NCI-H446 treated with DMSO at 0.1 percent for 48 hours (cell line): ENCODE measurements at regions not wholly inside any gene's neighbourhood (a gene's known extent, or its start where the extent isn't known, plus 50 kb on each side); places are given as distances from the start of the nearest gene placed in this dataset.

Experiments used
- DNase-seq: peaks from one replicate; lab custom pipeline; 2025; lab: John Stamatoyannopoulos, UW

DNA sequence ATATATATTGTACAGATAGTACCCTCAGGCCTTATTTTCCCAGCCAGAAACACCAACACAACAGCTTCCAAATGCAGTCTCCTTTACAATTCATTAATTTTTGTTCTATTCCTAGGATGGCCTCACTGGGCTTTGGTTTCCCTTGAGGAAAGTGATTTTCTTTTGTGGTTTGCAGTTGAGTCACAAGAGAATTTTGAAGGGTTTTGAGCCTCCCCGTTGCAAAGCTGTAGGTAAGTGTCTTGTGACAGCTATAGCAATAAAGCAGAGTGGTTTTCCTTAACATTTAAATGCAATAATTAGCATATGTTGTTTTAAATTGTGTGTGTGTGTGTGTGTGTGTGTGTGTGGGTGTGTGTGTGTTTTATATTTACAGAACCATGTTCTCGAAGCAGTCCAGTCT is 54.1 kb upstream of the WDR17 start:
- DNase-seq = no peak

DNA sequence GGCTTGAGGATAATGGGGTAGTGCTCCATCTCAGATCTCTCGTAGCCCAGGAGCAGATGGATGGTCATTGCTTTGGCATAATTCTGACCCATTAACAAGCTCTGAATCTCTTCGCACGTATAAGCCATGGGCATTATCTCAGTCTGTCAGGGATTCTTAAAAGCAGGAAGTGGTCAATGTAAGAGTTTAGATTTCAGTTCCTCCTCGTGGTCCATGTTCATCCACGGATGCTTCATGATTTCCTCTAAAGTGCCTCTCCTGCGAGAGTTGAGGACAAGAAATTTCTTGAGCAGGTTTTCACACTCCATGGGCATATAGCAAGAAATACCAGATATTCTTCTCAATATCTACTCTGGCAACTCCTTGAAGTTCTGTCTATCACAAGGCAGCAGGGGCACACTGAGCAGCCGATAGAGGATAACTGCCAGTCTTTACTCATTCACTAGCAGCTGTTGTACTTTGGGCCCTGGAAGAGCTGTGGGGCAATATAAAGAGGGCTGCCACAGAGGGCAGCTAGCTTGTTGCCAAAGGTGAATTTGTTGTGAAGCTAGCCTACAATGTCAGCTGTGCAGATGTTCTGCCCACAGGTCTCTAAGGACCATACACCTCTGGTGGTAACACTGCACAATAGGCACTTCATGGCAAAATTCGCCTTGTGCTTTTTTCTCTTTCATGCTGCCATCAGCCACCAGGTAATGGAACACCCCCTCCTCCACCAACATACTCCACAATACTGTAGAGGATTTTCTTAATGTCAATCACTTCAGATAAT is 52.0 kb upstream of the WDR17 start:
- DNase-seq = no peak

DNA sequence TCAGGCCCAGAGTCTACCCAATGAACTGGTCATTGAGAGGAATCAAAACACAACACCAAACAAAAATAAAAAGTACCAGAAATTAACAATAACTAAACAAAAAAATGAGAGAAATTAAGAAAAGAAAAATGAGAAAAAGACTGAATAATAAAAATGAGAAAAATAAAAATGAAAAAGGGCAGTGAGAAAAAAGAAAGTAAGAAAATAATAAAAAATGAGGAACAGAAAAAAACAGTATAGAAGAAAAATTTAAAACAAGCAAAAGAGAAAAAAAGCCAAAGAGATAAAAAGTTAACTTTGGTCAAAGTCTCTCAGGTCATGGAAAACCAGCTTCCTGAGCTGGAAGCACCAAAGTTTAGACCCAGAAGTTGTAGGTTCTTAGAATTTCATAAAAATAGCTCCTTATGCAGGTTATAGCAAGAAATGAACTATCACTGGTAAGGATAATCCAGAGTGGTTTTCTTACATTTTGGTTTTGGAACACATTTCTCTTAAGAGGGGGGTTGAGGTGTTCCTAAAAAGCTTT is 51.0 kb upstream of the WDR17 start:
- DNase-seq = no peak
